Activated CD4-positive, alpha-beta T cell treated with anti-CD3 and anti-CD28 coated beads for 36 hours (primary cell): ENCODE measurements at regions not wholly inside any gene's neighbourhood (a gene's known extent, or its start where the extent isn't known, plus 50 kb on each side); places are given as distances from the start of the nearest gene placed in this dataset.

Experiments used
- ATAC-seq: fragments of 200-7000 bp; cut with Tn5 transposase; one replicate; pipeline ENCODE4 v1.10.0; 2021; ENCODE audit warnings: mild to moderate bottlenecking, moderate library complexity
- CTCF ChIA-PET: fragments of 350-600 bp; sonication (Branson Sonifier 250); formaldehyde crosslinking; loops from one replicate; lab custom pipeline; 2021; ENCODE audit warnings: antibody characterized with exemption; lab: Charles Lee
- POLR2A ChIA-PET: fragments of 350-600 bp; sonication (Branson Sonifier 250); formaldehyde crosslinking; loops from one replicate; lab custom pipeline; 2021; ENCODE audit warnings: antibody characterized with exemption, inconsistent platforms; lab: Charles Lee
- DNase-seq: peaks from one replicate; pipeline ENCODE4 v3.0.0-alpha.2; 2020
- H3K27ac Mint-ChIP-seq: one replicate; pipeline ENCODE4 v1.8.0; 2021; ENCODE audit warnings: mixed read lengths
- H3K27me3 Mint-ChIP-seq: one replicate; pipeline ENCODE4 v1.8.0; 2021; ENCODE audit warnings: mixed read lengths
- H3K36me3 Mint-ChIP-seq: one replicate; pipeline ENCODE4 v1.8.0; 2021; ENCODE audit warnings: low read depth, mixed read lengths
- H3K4me1 Mint-ChIP-seq: one replicate; pipeline ENCODE4 v1.8.0; 2021; ENCODE audit warnings: mixed read lengths
- H3K4me3 Mint-ChIP-seq: one replicate; pipeline ENCODE4 v1.8.0; 2021; ENCODE audit warnings: mild to moderate bottlenecking, moderate library complexity, mixed read lengths
- H3K9me3 Mint-ChIP-seq: one replicate; pipeline ENCODE4 v1.8.0; 2021; ENCODE audit warnings: low read depth, mixed read lengths
- intact Hi-C, 2 experiments: fragments of 100-400 bp; cut with DNase I in 1 of 2; cut with micrococcal nuclease in 1 of 2; formaldehyde crosslinking; loops; one replicate each; pipeline versions ENCODE4 v1.14.2 to v1.15.1; 2022 to 2024; cut with DNase I, micrococcal nuclease

- Mint-ChIP-seq H3K4me1 (peaks cover 6% of the 10 kb centered on the region), H3K27ac (no peak overlapping the region), H3K4me3 (no peak overlapping the region), H3K27me3 (peaks cover 5% of the 10 kb centered on the region), H3K9me3 (no peaks in the 10 kb centered on the region), H3K36me3 (no peaks in the 10 kb centered on the region)
- ATAC-seq (no peak), DNase-seq (no peak)
- intact Hi-C loops: no loop called here
- ChIA-PET POLR2A (no interaction called here), CTCF (interaction anchor here (0.7 to 1.1 kb wide), 4 partner anchors 9 to 229 kb away, joined by 3 to 4 read pairs (median 3); no protein-coding TSS in a partner anchor)
These were observed 124.5 kb upstream of the CSF3R start for GRCh38 chr1:36607263-36607651.

DNA sequence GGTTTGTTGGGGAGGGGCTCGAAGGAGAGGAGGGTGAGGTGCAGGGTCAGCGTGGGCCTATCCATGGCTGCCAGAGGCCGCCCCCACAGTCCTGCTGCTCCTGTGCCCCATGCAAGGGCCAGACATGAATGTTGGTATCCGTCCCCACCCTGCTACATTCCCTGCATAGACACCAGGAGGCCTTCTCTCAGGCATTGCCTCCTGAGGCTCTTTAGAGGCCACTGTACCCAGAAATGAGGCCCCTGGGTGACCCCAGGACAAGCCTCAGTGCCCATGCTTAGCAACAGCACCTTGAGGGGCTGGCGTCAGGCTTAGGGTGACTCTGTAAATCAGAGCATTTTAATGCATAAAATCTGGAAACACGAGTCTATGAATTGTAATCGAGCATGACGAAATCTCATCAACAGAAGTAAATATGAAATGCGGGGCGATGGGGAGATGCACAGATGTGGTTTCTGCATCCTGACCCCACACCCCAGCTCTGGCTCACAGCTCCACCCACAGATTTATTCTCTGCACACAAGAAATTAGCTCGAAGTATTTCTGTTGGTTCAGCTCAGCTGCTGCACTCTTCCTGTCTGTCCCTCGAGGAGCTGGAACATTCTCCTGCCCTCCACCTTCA lies 124.0 kb upstream of the CSF3R start:
- no peak overlapping the region for H3K27ac Mint-ChIP-seq
- DNase-seq: no peak
- no peaks in the 10 kb centered on the region for H3K36me3 Mint-ChIP-seq
- no peak overlapping the region for H3K4me3 Mint-ChIP-seq
- ChIA-PET POLR2A (no interaction called here), CTCF (interaction anchor here (0.7 to 1.1 kb wide), 3 partner anchors 9 to 229 kb away, joined by 3 to 4 read pairs (median 3); no protein-coding TSS in a partner anchor)
- no peaks in the 10 kb centered on the region for H3K9me3 Mint-ChIP-seq
- intact Hi-C loops: no loop called here
- H3K4me1 Mint-ChIP-seq: peaks cover 6% of the 10 kb centered on the region
- H3K27me3 Mint-ChIP-seq: peaks cover 5% of the 10 kb centered on the region
- ATAC-seq: no peak

- no peaks in the 10 kb centered on the region for H3K36me3 Mint-ChIP-seq
- ChIA-PET CTCF (no interaction called here), POLR2A (no interaction called here)
- peaks cover 5% of the 10 kb centered on the region for H3K27me3 Mint-ChIP-seq
- no peak overlapping the region for H3K27ac Mint-ChIP-seq
- DNase-seq (no peak), ATAC-seq (no peak)
- peaks cover 6% of the 10 kb centered on the region for H3K4me1 Mint-ChIP-seq
- no peak overlapping the region for H3K4me3 Mint-ChIP-seq
- intact Hi-C loops: no loop called here
- no peaks in the 10 kb centered on the region for H3K9me3 Mint-ChIP-seq
These were observed 123.4 kb upstream of the CSF3R start for GRCh38 chr1:36605942-36606640.

- Mint-ChIP-seq H3K36me3 (no peaks in the 10 kb centered on the region), H3K4me3 (no peak overlapping the region), H3K27me3 (peaks cover 5% of the 10 kb centered on the region), H3K9me3 (no peaks in the 10 kb centered on the region), H3K27ac (no peak overlapping the region), H3K4me1 (peaks cover 6% of the 10 kb centered on the region)
- intact Hi-C loops: no loop called here
- ChIA-PET POLR2A (no interaction called here), CTCF (interaction anchor here (0.7 kb wide), 1 partner anchor 727 kb away, joined by 3 read pairs; no protein-coding TSS in a partner anchor)
- ATAC-seq (no peak), DNase-seq (no peak)
These were observed 120.7 kb upstream of the CSF3R start for GRCh38 chr1:36603461-36603860.

DNA sequence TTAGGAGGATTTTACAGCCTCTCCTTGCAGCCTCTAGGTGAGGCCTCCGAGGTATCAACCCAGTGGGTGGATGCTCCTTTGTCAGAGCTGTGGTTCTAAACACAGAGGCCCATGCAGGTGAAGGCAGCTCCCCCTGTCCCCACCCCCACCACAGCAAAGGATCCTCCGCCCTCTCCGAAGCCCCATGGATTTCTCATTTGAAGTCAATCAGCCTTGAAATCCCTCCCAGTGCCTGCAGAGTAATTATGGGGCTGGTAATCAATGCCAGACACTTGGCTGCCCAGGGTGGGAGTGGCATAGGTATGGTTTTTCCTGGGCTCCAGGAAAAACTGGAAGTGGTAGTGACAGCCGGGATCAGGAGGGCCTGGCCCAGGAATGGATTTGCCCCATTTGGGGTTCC lies 119.5 kb upstream of the CSF3R start:
- CTCF ChIA-PET: no interaction called here
- ATAC-seq: no peak

DNA sequence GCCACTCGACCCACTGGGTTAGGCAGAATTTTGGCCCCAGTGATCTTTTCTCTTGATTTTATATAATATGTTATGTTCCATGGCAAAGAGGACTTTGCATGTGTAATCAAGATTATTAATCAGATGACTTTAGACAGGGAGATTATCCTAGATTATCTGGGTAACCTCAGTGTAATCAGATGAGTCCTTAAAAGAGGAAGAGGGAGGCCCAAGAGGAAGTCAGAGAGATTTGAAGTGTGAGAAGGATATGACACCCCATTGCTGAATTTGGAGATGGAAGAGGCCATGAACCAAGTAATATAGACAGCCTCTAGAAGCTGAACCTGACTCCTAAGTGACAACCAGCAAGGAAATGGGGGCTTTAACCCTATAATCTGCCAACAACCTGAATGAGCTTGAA lies 117.1 kb upstream of the CSF3R start:
- ATAC-seq (no peak), DNase-seq (no peak)
- CTCF ChIA-PET: interaction anchor here (0.6 kb wide), 1 partner anchor 12 kb away, joined by 3 read pairs; no protein-coding TSS in a partner anchor
- H3K9me3 Mint-ChIP-seq: no peaks in the 10 kb centered on the region
- no peak overlapping the region for H3K27ac Mint-ChIP-seq
- intact Hi-C loops: no loop called here
- peaks cover 13% of the 10 kb centered on the region for H3K27me3 Mint-ChIP-seq
- no peak overlapping the region for H3K4me3 Mint-ChIP-seq
- POLR2A ChIA-PET: no interaction called here
- no peaks in the 10 kb centered on the region for H3K4me1 Mint-ChIP-seq
- no peaks in the 10 kb centered on the region for H3K36me3 Mint-ChIP-seq

More for the DNA sequence above, 119.5 kb upstream of the CSF3R start:
- Mint-ChIP-seq H3K4me3 (no peak overlapping the region), H3K27me3 (peaks cover 7% of the 10 kb centered on the region), H3K9me3 (no peaks in the 10 kb centered on the region), H3K36me3 (no peaks in the 10 kb centered on the region), H3K27ac (no peak overlapping the region), H3K4me1 (peaks cover 6% of the 10 kb centered on the region)
- no peak for DNase-seq
- intact Hi-C loops: no loop called here
- POLR2A ChIA-PET: no interaction called here

DNA sequence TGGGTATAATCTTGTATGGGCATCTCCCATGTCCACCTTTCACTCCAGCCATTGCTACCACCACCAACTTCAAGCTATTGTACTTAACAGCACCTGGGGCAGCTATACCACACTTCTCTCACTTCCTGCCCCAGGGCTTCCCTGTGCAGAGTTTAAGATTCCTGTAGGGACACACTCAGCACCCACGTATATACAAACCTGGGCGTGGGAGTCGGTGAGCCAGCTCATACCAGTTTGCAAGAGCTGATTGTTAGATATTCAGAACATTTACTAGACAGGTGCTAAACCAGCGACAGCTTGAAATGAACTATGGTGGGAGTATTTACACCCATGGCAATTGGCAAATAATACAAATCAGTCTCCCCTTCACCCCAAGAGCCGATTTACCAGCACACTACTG lies 114.8 kb upstream of the CSF3R start:
- ChIA-PET CTCF (interaction anchor here (0.8 to 1.5 kb wide), 3 partner anchors 10 to 81 kb away, joined by 3 to 6 read pairs (median 3); no protein-coding TSS in a partner anchor), POLR2A (no interaction called here)
- DNase-seq (no peak), ATAC-seq (no peak)
- H3K36me3 Mint-ChIP-seq: no peaks in the 10 kb centered on the region
- H3K9me3 Mint-ChIP-seq: no peaks in the 10 kb centered on the region
- no peaks in the 10 kb centered on the region for H3K4me1 Mint-ChIP-seq
- peaks cover 8% of the 10 kb centered on the region for H3K27me3 Mint-ChIP-seq
- H3K4me3 Mint-ChIP-seq: no peak overlapping the region
- intact Hi-C loops: no loop called here
- no peak overlapping the region for H3K27ac Mint-ChIP-seq

- intact Hi-C loops: no loop called here
- Mint-ChIP-seq H3K36me3 (no peaks in the 10 kb centered on the region), H3K27ac (no peak overlapping the region), H3K9me3 (no peaks in the 10 kb centered on the region), H3K27me3 (peaks cover 8% of the 10 kb centered on the region), H3K4me3 (no peak overlapping the region), H3K4me1 (no peaks in the 10 kb centered on the region)
- DNase-seq (no peak), ATAC-seq (no peak)
- ChIA-PET CTCF (no interaction called here), POLR2A (no interaction called here)
These were observed 113.2 kb upstream of the CSF3R start for GRCh38 chr1:36595921-36596320.

GRCh38 chr1:36595349-36595748 lies 112.6 kb upstream of the CSF3R start:
- Mint-ChIP-seq H3K27me3 (peaks cover 8% of the 10 kb centered on the region), H3K9me3 (no peaks in the 10 kb centered on the region), H3K36me3 (no peaks in the 10 kb centered on the region), H3K4me1 (no peaks in the 10 kb centered on the region), H3K4me3 (no peak overlapping the region), H3K27ac (no peak overlapping the region)
- intact Hi-C loops: no loop called here
- POLR2A ChIA-PET: no interaction called here
- ATAC-seq (no peak), DNase-seq (no peak)
- CTCF ChIA-PET: no interaction called here

DNA sequence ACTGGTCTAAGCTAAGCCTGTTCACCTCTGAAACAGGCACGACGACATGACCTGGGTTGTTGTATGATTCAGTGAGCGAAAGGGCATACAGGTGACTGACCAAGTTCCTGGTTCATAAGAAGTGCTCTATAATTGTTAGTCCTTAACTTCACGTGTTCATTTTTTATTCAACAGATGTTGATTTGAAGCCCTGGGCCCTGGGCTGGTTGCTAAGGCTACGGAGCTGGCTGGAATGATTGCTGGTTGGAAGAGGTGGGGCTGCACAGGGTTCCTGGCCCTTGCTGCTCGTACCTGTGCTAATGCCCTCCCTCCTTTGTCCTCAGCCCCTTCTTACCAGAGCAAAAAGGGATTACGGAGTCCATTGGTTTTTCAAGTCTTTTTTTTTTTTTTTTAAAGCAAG lies 111.3 kb upstream of the CSF3R start:
- Mint-ChIP-seq H3K36me3 (no peaks in the 10 kb centered on the region), H3K9me3 (no peaks in the 10 kb centered on the region), H3K27ac (no peak overlapping the region), H3K4me3 (no peak overlapping the region), H3K27me3 (peaks cover 8% of the 10 kb centered on the region), H3K4me1 (no peaks in the 10 kb centered on the region)
- ATAC-seq (no peak), DNase-seq (no peak)
- ChIA-PET POLR2A (no interaction called here), CTCF (no interaction called here)
- intact Hi-C loops: no loop called here

- no peak for ATAC-seq
- POLR2A ChIA-PET: no interaction called here
- Mint-ChIP-seq H3K9me3 (no peaks in the 10 kb centered on the region), H3K36me3 (no peaks in the 10 kb centered on the region), H3K4me1 (no peaks in the 10 kb centered on the region), H3K27ac (no peak overlapping the region), H3K4me3 (no peak overlapping the region), H3K27me3 (peaks cover 11% of the 10 kb centered on the region)
- intact Hi-C loops: no loop called here
- no peak for DNase-seq
- CTCF ChIA-PET: interaction anchor here (0.5 to 0.8 kb wide), 2 partner anchors 145 to 544 kb away, joined by 3 read pairs; no protein-coding TSS in a partner anchor
These were observed 108.6 kb upstream of the CSF3R start for GRCh38 chr1:36591278-36591677.

DNA sequence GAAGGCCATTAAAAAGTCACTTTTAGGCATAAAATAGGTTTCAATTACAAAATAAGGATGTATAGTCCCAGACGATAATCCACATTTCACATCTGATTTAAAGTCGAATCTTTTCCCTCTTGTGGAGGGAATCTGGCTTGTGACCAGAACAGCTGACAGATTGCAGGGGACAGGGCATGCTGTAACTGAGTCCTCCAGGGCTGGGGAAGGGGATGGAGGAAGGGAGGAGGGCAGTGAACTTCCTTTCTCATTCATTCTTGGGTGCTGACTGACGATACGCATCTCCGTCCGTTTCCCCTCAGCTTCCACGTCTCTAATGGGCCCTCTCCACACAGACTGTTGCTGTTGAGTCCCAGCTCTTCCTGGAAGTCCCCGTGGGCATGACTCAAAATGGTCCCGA lies 108.1 kb upstream of the CSF3R start:
- peaks cover 15% of the 10 kb centered on the region for H3K27me3 Mint-ChIP-seq
- no peak overlapping the region for H3K4me3 Mint-ChIP-seq
- H3K4me1 Mint-ChIP-seq: no peaks in the 10 kb centered on the region

More for the DNA sequence above, 108.1 kb upstream of the CSF3R start:
- ChIA-PET CTCF (interaction anchor here (0.8 kb wide), 1 partner anchor 144 kb away, joined by 3 read pairs; no protein-coding TSS in a partner anchor), POLR2A (no interaction called here)
- Mint-ChIP-seq H3K27ac (no peak overlapping the region), H3K36me3 (no peaks in the 10 kb centered on the region), H3K9me3 (no peaks in the 10 kb centered on the region)
- ATAC-seq: no peak
- DNase-seq: no peak
- intact Hi-C loops: no loop called here
